C4-2B (cell line): ENCODE measurements at regions not wholly inside any gene's neighbourhood (a gene's known extent, or its start where the extent isn't known, plus 50 kb on each side); places are given as distances from the start of the nearest gene placed in this dataset.

ENCODE experiments used
- H3K27ac ChIP-seq: fragments of 450-650 bp; 2 replicates; pipeline ENCODE4 v1.5.1; 2017
- CTCF ChIP-seq: fragments of 450-650 bp; conservative IDR thresholded peaks from 2 replicates; pipeline ENCODE4 v1.5.1; 2017; ENCODE audit warnings: mild to moderate bottlenecking
- ZFX ChIP-seq: fragments of 450-650 bp; IDR thresholded peaks from 2 replicates; pipeline ENCODE4 v1.6.1; 2017

GRCh38 chr11:131095511-131096185, 179.4 kb upstream of the SNX19 start:
- TF ChIP-seq CTCF (no peak), ZFX (no peak)
- no peak overlapping the region for H3K27ac ChIP-seq

- no peak overlapping the region for H3K27ac ChIP-seq
- no peak for TF ChIP-seq CTCF
- no peak for TF ChIP-seq ZFX
Observed at GRCh38 chr11:131099013-131099412, 182.7 kb upstream of the SNX19 start.

GRCh38 chr11:131099746-131100145, 183.5 kb upstream of the SNX19 start:
- TF ChIP-seq CTCF = no peak
- TF ChIP-seq ZFX = no peak
- no peak overlapping the region for H3K27ac ChIP-seq

- H3K27ac ChIP-seq = no peak overlapping the region
- TF ChIP-seq CTCF (no peak), ZFX (no peak)
Observed at GRCh38 chr11:131108760-131109159, 192.5 kb upstream of the SNX19 start.

- TF ChIP-seq ZFX (no peak), CTCF (no peak)
- no peak overlapping the region for H3K27ac ChIP-seq
Observed at GRCh38 chr11:131109257-131109656, 193.0 kb upstream of the SNX19 start.

GRCh38 chr11:131109790-131110189, 193.5 kb upstream of the SNX19 start:
- TF ChIP-seq ZFX (no peak), CTCF (no peak)
- H3K27ac ChIP-seq = no peak overlapping the region

- TF ChIP-seq CTCF (no peak), ZFX (no peak)
- H3K27ac ChIP-seq = no peak overlapping the region
Observed at GRCh38 chr11:131111775-131112174, 195.5 kb upstream of the SNX19 start.
